Spleen (tissue), 11 donors: ENCODE measurements at regions not wholly inside any gene's neighbourhood (a gene's known extent, or its start where the extent isn't known, plus 50 kb on each side); places are given as distances from the start of the nearest gene placed in this dataset.

Source experiments
- DNase-seq: peaks from one replicate; pipeline ENCODE4 v3.0.0-alpha.2; 2020
- H3K27ac ChIP-seq, 8 donors: fragments of 200-600 bp; sonication (generic) in 7 of 8; 1 replicate in 4 of 8; 2 replicates in 4 of 8; pipeline versions ENCODE4 v1.5.0 to v1.8.0; 2016 to 2021; ENCODE audit warnings: inconsistent platforms in 4 of 8, mild to moderate bottlenecking in 4 of 8, moderate library complexity in 1 of 8
- H3K27me3 ChIP-seq, 7 donors: fragments of 200-600 bp; sonication (generic) in 6 of 7; replicated peaks in 1 of 7; 1 replicate in 4 of 7; 2 replicates in 3 of 7; pipeline versions ENCODE4 v1.5.0 to v1.8.0; 2016 to 2021; ENCODE audit warnings: inconsistent platforms in 3 of 7, mild to moderate bottlenecking in 1 of 7
- H3K36me3 ChIP-seq, 6 donors: fragments of 200-600 bp; sonication (generic) in 5 of 6; 1 replicate in 4 of 6; 2 replicates in 2 of 6; pipeline versions ENCODE4 v1.5.0 to v1.8.0; 2016 to 2021; ENCODE audit warnings: inconsistent platforms in 2 of 6
- H3K4me1 ChIP-seq, 6 donors: fragments of 200-600 bp; sonication (generic) in 5 of 6; 1 replicate in 3 of 6; 2 replicates in 3 of 6; pipeline versions ENCODE4 v1.5.0 to v1.8.0; 2016 to 2021; ENCODE audit warnings: inconsistent platforms in 3 of 6
- H3K4me3 ChIP-seq, 8 donors: fragments of 200-600 bp; sonication (generic) in 7 of 8; 1 replicate in 4 of 8; 2 replicates in 4 of 8; pipeline versions ENCODE4 v1.5.0 to v1.8.0; 2016 to 2021; ENCODE audit warnings: inconsistent platforms in 4 of 8, mild to moderate bottlenecking in 4 of 8, moderate library complexity in 2 of 8
- H3K9me3 ChIP-seq, 8 donors: fragments of 200-600 bp; sonication (generic) in 7 of 8; 1 replicate in 4 of 8; 2 replicates in 4 of 8; pipeline versions ENCODE4 v1.5.0 to v1.8.0; 2016 to 2021; ENCODE audit warnings: inconsistent platforms in 4 of 8
- POLR2A ChIP-seq, 3 donors: fragments of 450-650 bp; IDR thresholded peaks; one replicate each; pipeline ENCODE4 v1.5.1; 2017; ENCODE audit warnings: antibody characterized with exemption in 3 of 3, mild to moderate bottlenecking in 1 of 3
- POLR2AphosphoS5 ChIP-seq, 3 donors: sonication (generic); formaldehyde crosslinking; IDR thresholded peaks; one replicate each; pipeline ENCODE4 v1.5.1; 2017; ENCODE audit warnings: antibody characterized with exemption in 3 of 3
- WGBS, 5 donors: extraction: QIAGEN DNeasy Blood & Tissue Kit in 3 of 5; methylation state at CpG; one replicate each; pipeline versions ENCODE4 v1.1.5 to v1.1.7; 2013 to 2018; 5-methylcytosine and 5-hydroxymethylcytosine counted together
- intact Hi-C: fragments of 100-400 bp; cut with DNase I; formaldehyde crosslinking; loops from one replicate; pipeline ENCODE4 v1.15.0; 2023; ENCODE audit warnings: low total_unique reads
- TF ChIP-seq, protein P1 (sequence below), 11 experiments: fragments of 200-600 bp in 7 of 11; fragments of 450-650 bp in 4 of 11; sonication (generic) in 4 of 11; IDR thresholded peaks in 8 of 11; conservative IDR thresholded peaks in 3 of 11; 1 replicate in 7 of 11; 2 replicates in 4 of 11; pipeline versions ENCODE4 v1.4.0 to v1.8.0; 2016 to 2021; ENCODE audit warnings: antibody characterized with exemption in 11 of 11, inconsistent platforms in 4 of 11, mild to moderate bottlenecking in 1 of 11
- donor health status: healthy with polysubstance abuse.
- donor health status: DM: no; HTN: no; CAD: no; lungs with moderate emphysema.
- donor health status: DM: no; HTN: no; CAD: no.
- donor health status: Bipolar disorder and iron deficiency.
- donor health status: healthy.
- donor health status: DM: no; HTN: no; CAD: no.
- donor health status: DM: yes; HTN: yes; CAD: no.

DNA sequence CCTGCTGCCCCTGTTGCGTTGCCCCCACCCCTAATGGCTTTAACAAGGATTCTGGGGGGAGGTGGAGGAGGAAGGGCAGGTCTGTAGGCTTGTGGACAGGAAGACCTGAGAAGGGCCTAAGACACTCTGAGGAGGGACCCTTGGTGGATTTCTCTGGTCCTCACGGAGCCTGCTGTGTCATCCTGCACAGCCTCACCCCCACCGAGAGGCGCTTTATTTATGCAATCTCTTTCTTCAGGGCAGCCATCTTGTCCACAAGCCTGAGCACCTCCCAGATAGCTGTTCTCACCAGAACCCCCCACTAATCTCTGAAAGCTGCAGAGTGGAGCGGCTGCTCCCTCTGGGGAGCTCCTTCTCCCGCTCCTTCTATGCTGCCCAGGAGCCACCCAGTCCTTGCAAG, 59.3 kb upstream of the MLN start:
- 81 to 96% (median 87%) methylated on average over 6 of the region's 6 CpGs for WGBS, 5 donors

DNA sequence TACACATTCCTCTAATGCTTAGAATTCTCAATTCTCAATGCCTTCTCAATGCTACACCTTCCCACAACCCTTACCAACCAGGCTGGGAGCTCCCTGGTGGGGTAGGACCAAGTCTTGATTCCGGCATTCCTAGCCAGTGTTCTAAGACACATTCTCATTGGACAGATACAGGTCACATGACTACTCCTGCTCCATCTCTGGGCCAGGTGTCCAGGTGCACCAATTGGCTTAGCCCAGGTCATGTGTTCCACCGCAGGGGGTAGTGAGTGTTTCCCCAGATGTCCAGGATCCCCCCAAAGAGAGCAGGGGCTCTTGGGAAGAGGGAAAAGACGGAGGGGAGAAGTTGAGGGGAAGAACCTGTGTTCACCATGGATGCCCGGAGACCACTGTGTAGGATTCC, 58.7 kb upstream of the MLN start:
- intact Hi-C loops: no loop called here
- H3K9me3 ChIP-seq: peaks cover 0 to 10% (median 0%) of the 10 kb centered on the region in 8 donors
- H3K4me3 ChIP-seq: no peak overlapping the region
- no peak overlapping the region for H3K27ac ChIP-seq
- TF ChIP-seq POLR2A (IDR thresholded peaks at IDR 0.05) (no peak), POLR2AphosphoS5 (IDR thresholded peaks at IDR 0.05) (no peak)
- TF ChIP-seq, protein P1, sequence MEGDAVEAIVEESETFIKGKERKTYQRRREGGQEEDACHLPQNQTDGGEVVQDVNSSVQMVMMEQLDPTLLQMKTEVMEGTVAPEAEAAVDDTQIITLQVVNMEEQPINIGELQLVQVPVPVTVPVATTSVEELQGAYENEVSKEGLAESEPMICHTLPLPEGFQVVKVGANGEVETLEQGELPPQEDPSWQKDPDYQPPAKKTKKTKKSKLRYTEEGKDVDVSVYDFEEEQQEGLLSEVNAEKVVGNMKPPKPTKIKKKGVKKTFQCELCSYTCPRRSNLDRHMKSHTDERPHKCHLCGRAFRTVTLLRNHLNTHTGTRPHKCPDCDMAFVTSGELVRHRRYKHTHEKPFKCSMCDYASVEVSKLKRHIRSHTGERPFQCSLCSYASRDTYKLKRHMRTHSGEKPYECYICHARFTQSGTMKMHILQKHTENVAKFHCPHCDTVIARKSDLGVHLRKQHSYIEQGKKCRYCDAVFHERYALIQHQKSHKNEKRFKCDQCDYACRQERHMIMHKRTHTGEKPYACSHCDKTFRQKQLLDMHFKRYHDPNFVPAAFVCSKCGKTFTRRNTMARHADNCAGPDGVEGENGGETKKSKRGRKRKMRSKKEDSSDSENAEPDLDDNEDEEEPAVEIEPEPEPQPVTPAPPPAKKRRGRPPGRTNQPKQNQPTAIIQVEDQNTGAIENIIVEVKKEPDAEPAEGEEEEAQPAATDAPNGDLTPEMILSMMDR (IDR thresholded peaks at IDR 0.05 in 8 of 11, conservative IDR thresholded peaks at IDR 0.05 in 3 of 11): no peak
- H3K27me3 ChIP-seq: peaks cover 0 to 71% (median 0%) of the 10 kb centered on the region in 7 donors
- peaks cover 24 to 43% (median 35%) of the 10 kb centered on the region in 6 donors for H3K4me1 ChIP-seq
- no peaks in the 10 kb centered on the region for H3K36me3 ChIP-seq
- WGBS, 5 donors: 80 to 100% (median 94%) methylated on average over 2 to 4 of the region's 4 CpGs
- no peak for DNase-seq

More for the DNA sequence above, 59.3 kb upstream of the MLN start:
- no peak for DNase-seq
- H3K27me3 ChIP-seq: peaks cover 0 to 65% (median 0%) of the 10 kb centered on the region in 7 donors
- TF ChIP-seq POLR2AphosphoS5 (IDR thresholded peaks at IDR 0.05) (no peak), POLR2A (IDR thresholded peaks at IDR 0.05) (no peak)
- TF ChIP-seq, protein P1 (IDR thresholded peaks at IDR 0.05 in 8 of 11, conservative IDR thresholded peaks at IDR 0.05 in 3 of 11): no peak
- peaks cover 0 to 10% (median 0%) of the 10 kb centered on the region in 8 donors for H3K9me3 ChIP-seq
- no peaks in the 10 kb centered on the region for H3K36me3 ChIP-seq
- H3K4me1 ChIP-seq: peaks cover 18 to 38% (median 30%) of the 10 kb centered on the region in 6 donors
- no peak overlapping the region for H3K4me3 ChIP-seq
- intact Hi-C loops: no loop called here
- no peak overlapping the region for H3K27ac ChIP-seq

DNA sequence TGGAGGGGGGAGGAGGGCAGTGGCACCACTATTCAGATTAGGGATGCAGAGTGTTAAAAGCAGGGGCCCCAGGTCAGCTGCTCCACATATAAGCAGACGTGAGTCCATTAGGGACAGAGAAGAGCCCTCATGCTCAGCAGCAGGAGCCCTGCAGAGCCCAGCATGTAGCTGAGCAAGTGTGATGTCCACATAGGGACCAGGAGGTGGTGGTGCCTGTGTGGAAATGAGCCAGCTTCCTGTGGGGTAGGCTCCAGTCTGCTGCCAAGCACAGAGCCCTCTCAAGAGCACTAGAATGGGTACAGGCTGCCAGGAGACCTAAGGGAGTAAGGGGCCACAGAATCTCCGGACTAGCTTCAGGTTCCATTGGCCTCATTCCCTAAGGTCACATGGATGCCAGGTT, 57.9 kb upstream of the MLN start:
- Histone ChIP-seq H3K36me3 (no peaks in the 10 kb centered on the region), H3K27ac (no peak overlapping the region), H3K9me3 (peaks cover 0 to 10% (median 0%) of the 10 kb centered on the region in 8 donors), H3K27me3 (peaks cover 0 to 79% (median 0%) of the 10 kb centered on the region in 7 donors), H3K4me3 (no peak overlapping the region), H3K4me1 (peaks cover 30 to 51% (median 44%) of the 10 kb centered on the region in 6 donors)
- no peak for TF ChIP-seq POLR2A (IDR thresholded peaks at IDR 0.05)
- TF ChIP-seq, protein P1 (IDR thresholded peaks at IDR 0.05 in 8 of 11, conservative IDR thresholded peaks at IDR 0.05 in 3 of 11): no peak
- no peak for TF ChIP-seq POLR2AphosphoS5 (IDR thresholded peaks at IDR 0.05)
- no peak for DNase-seq
- WGBS, 5 donors: 69 to 81% (median 76%) methylated on average over 2 of the region's 2 CpGs
- intact Hi-C loops: no loop called here

DNA sequence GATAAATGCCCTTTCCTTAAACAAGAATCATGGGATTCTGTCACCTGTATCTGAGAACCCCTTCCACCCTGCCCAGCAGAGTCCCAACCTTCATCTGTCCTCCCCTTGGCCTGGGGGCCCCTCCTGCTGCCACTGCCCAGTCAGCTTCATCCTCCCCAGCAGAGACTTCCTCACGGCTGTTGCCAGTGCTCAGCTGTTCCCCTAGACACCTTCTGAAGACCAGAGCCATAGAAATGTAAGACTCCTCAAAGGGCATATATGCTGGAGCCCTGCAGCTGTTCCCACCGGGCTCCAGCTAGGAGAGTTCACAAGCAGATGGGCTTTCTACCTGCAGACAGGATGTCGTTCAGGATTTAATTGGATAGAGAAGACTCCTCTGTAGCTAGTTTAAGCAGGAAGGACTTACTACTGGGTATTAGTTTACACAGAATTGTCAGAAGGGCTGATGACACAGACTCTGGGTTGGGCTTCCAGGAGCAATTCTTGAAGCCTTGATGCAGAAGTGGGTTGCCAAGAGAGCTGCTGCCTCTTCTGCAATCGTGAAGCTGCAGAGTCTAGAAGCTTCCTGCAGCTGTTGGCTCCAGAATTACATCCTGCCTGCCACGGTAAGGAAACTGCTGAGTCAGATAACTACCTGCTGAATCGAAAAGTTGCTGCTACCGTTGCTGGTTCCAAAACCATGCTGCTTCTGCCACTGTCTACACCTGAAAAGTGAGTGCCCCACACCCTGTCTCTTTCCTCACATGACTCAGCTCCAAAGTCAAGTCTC, 57.1 kb upstream of the MLN start:
- DNase-seq: no peak
- WGBS, 5 donors: 13 to 22% (median 17%) methylated on average over 3 to 7 of the region's 7 CpGs
- intact Hi-C loops: no loop called here
- Histone ChIP-seq H3K9me3 (peaks cover 0 to 3% (median 0%) of the 10 kb centered on the region in 8 donors), H3K36me3 (no peaks in the 10 kb centered on the region), H3K4me1 (peaks cover 35 to 59% (median 52%) of the 10 kb centered on the region in 6 donors), H3K27ac (peak overlapping the region in 4 of 8 donors; percentile 18 to 64 (median 48)), H3K4me3 (no peak overlapping the region), H3K27me3 (peaks cover 0 to 79% (median 0%) of the 10 kb centered on the region in 7 donors)
- TF ChIP-seq, protein P1 (IDR thresholded peaks at IDR 0.05 in 8 of 11, conservative IDR thresholded peaks at IDR 0.05 in 3 of 11): no peak
- no peak for TF ChIP-seq POLR2A (IDR thresholded peaks at IDR 0.05)
- TF ChIP-seq POLR2AphosphoS5 (IDR thresholded peaks at IDR 0.05): no peak
